Mesenchymal stem cell (in vitro differentiated cells and primary cell): ENCODE measurements at regions not wholly inside any gene's neighbourhood (a gene's known extent, or its start where the extent isn't known, plus 50 kb on each side); places are given as distances from the start of the nearest gene placed in this dataset.

Experiments used
- DNase-seq: peaks from one replicate; pipeline ENCODE4 v3.0.0-alpha.2; 2013
- H2AFZ ChIP-seq: one replicate; pipeline ENCODE4 v1.6.1; 2013; ENCODE audit warnings: low read depth, mild to moderate bottlenecking, control low read depth, inconsistent platforms, low read length, moderate library complexity
- H2AK5ac ChIP-seq: 2 replicates; pipeline ENCODE4 v1.6.1; 2013; ENCODE audit warnings: low read length, moderate library complexity, mild to moderate bottlenecking, inconsistent platforms; ENCODE audit not compliant: severe bottlenecking
- H2BK120ac ChIP-seq: one replicate; pipeline ENCODE4 v1.6.1; 2013; ENCODE audit warnings: low read depth, mild to moderate bottlenecking, inconsistent platforms, low read length, moderate library complexity
- H2BK12ac ChIP-seq, 2 experiments: one replicate each; pipeline ENCODE4 v1.6.1; 2013; ENCODE audit warnings: inconsistent platforms in 2 of 2, low read length in 2 of 2, mild to moderate bottlenecking in 2 of 2, moderate library complexity in 2 of 2, control low read depth in 1 of 2
- H2BK15ac ChIP-seq: one replicate; pipeline ENCODE4 v1.6.1; 2013; ENCODE audit warnings: mild to moderate bottlenecking, low read depth, inconsistent platforms; ENCODE audit not compliant: poor library complexity, severe bottlenecking
- H2BK5ac ChIP-seq: 2 replicates; pipeline ENCODE4 v1.6.1; 2013; ENCODE audit warnings: low read depth, mild to moderate bottlenecking, low read length, control low read depth, inconsistent platforms; ENCODE audit not compliant: poor library complexity, severe bottlenecking
- H3K14ac ChIP-seq, 2 experiments: one replicate each; pipeline ENCODE4 v1.6.1; 2013; ENCODE audit warnings: inconsistent platforms in 2 of 2, low read length in 2 of 2, control low read depth in 1 of 2, mild to moderate bottlenecking in 1 of 2, moderate library complexity in 1 of 2
- H3K18ac ChIP-seq, 2 experiments: one replicate each; pipeline ENCODE4 v1.6.1; 2013; ENCODE audit warnings: inconsistent platforms in 2 of 2, low read length in 2 of 2, control low read depth in 1 of 2, low read depth in 1 of 2, mild to moderate bottlenecking in 1 of 2
- H3K23ac ChIP-seq, 2 experiments: one replicate each; pipeline ENCODE4 v1.6.1; 2013; ENCODE audit warnings: inconsistent platforms in 2 of 2, low read length in 2 of 2, mild to moderate bottlenecking in 2 of 2, moderate library complexity in 2 of 2, control low read depth in 1 of 2
- H3K27ac ChIP-seq: 2 replicates; pipeline ENCODE4 v1.5.1; 2013; ENCODE audit warnings: mild to moderate bottlenecking, moderate library complexity, low read length, control low read depth, inconsistent platforms; ENCODE audit not compliant: poor library complexity, severe bottlenecking
- H3K27me3 ChIP-seq, 2 experiments: 2 replicates each; pipeline versions ENCODE4 v1.6.1 to v1.7.0; 2013; ENCODE audit warnings: low read length in 2 of 2, mild to moderate bottlenecking in 2 of 2, moderate library complexity in 2 of 2, control low read depth in 1 of 2, inconsistent platforms in 1 of 2; ENCODE audit not compliant: control insufficient read depth in 1 of 2, insufficient read depth in 1 of 2
- H3K36me3 ChIP-seq, 2 experiments: 2 replicates each; pipeline versions ENCODE4 v1.6.1 to v1.7.0; 2013; ENCODE audit warnings: low read length in 2 of 2, control low read depth in 1 of 2, inconsistent platforms in 1 of 2, low read depth in 1 of 2, mild to moderate bottlenecking in 1 of 2; ENCODE audit not compliant: insufficient read depth in 2 of 2, control insufficient read depth in 1 of 2
- H3K4ac ChIP-seq, 2 experiments: one replicate each; pipeline ENCODE4 v1.6.1; 2013; ENCODE audit warnings: inconsistent platforms in 2 of 2, low read length in 2 of 2, mild to moderate bottlenecking in 2 of 2, moderate library complexity in 2 of 2, control low read depth in 1 of 2, low read depth in 1 of 2
- H3K4me1 ChIP-seq: 2 replicates; pipeline ENCODE4 v1.6.1; 2013; ENCODE audit warnings: low read depth, low read length, control low read depth; ENCODE audit not compliant: control insufficient read depth, insufficient read depth
- H3K4me2 ChIP-seq: 2 replicates; pipeline ENCODE4 v1.6.1; 2013; ENCODE audit warnings: low read length, mild to moderate bottlenecking, inconsistent platforms; ENCODE audit not compliant: poor library complexity, severe bottlenecking
- H3K4me3 ChIP-seq, 2 experiments: 2 replicates each; pipeline versions ENCODE4 v1.5.1 to v1.7.0; 2013; ENCODE audit warnings: low read length in 2 of 2, mild to moderate bottlenecking in 2 of 2, control low read depth in 1 of 2, low read depth in 1 of 2; ENCODE audit not compliant: insufficient read depth in 1 of 2
- H3K79me1 ChIP-seq: replicated peaks from 2 replicates; pipeline ENCODE4 v1.6.1; 2013; ENCODE audit warnings: mild to moderate bottlenecking, control low read depth, low read length, inconsistent platforms; ENCODE audit not compliant: poor library complexity, severe bottlenecking
- H3K9ac ChIP-seq: 2 replicates; pipeline ENCODE4 v1.7.0; 2013; ENCODE audit warnings: mild to moderate bottlenecking, low read length, moderate library complexity
- H3K9me3 ChIP-seq: 2 replicates; pipeline ENCODE4 v1.7.0; 2013; ENCODE audit warnings: mild to moderate bottlenecking, low read length; ENCODE audit not compliant: control insufficient read depth
- H4K8ac ChIP-seq: one replicate; pipeline ENCODE4 v1.6.1; 2013; ENCODE audit warnings: inconsistent platforms, mild to moderate bottlenecking, low read length, moderate library complexity
- H4K91ac ChIP-seq: one replicate; pipeline ENCODE4 v1.6.1; 2013; ENCODE audit warnings: mild to moderate bottlenecking, low read length, inconsistent platforms
- WGBS: methylation state at CpG from one replicate; pipeline ENCODE4 v1.1.7; 2013; ENCODE audit warnings: mixed read lengths; 5-methylcytosine and 5-hydroxymethylcytosine counted together

DNA sequence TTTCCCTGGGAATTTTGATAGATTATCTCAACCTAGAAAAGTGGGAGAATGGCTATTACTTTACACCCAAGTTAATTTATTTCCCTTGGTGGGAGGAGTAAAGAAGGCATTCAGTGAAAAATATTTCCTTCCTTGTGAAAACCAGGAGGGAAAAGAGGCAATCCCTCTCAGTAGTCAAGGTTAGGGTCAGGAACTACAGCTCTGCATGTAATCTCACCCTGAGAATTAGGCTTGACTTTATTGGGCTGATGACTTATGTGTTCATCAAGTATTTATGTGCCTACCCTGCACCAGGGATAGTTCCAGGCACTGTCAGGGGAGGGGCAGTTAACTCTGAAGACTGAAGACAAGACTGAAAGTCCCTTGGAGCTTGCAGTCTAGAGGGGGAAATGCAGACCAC, 281.8 kb downstream of the DLEU7 start:
- no peak overlapping the region for H3K4me3 ChIP-seq
- H3K36me3 ChIP-seq, result no peaks in the 10 kb centered on the region
- no peak overlapping the region for H2BK120ac ChIP-seq
- no peak overlapping the region for H2AK5ac ChIP-seq
- no peak overlapping the region for H3K4me2 ChIP-seq
- no peak overlapping the region for H3K14ac ChIP-seq
- no peak overlapping the region for H3K18ac ChIP-seq
- no peak for DNase-seq
- H3K27ac ChIP-seq, result no peak overlapping the region
- H3K9me3 ChIP-seq, result peaks cover 7% of the 10 kb centered on the region
- H3K9ac ChIP-seq, result no peak overlapping the region
- no peak overlapping the region for H2BK5ac ChIP-seq
- no peak overlapping the region for H4K91ac ChIP-seq
- no peak overlapping the region for H3K4ac ChIP-seq
- peaks cover 0 to 6% of the 10 kb centered on the region in 2 experiments for H3K27me3 ChIP-seq
- H3K4me1 ChIP-seq, result no peaks in the 10 kb centered on the region
- no peak overlapping the region for H2AFZ ChIP-seq
- H4K8ac ChIP-seq, result no peak overlapping the region
- no peak overlapping the region for H2BK12ac ChIP-seq
- no peak overlapping the region for H3K23ac ChIP-seq
- H3K79me1 ChIP-seq, result no peaks in the 10 kb centered on the region
- no peak overlapping the region for H2BK15ac ChIP-seq

DNA sequence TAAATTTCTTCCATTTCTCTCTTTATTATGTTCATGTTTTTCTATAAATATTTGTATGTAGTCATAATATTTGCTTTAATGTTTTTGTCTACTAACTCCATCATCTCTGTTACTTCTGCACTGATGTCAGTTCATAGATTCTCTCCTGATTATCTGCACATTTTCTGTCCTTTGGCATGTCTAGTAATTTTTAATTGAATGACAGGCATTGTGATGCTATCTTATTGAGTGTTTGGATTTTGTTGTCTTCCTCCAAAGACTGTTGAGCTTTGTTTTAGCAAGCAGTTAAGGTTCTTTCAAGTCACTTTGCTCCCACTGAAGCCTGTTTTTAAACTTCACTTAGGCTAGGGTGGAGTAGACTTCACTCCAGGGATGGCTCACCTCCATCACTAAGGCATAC, 276.8 kb downstream of the DLEU7 start:
- no peak overlapping the region for H3K14ac ChIP-seq
- H2BK5ac ChIP-seq, result no peak overlapping the region
- H3K36me3 ChIP-seq, result no peaks in the 10 kb centered on the region
- DNase-seq, result no peak
- H2BK12ac ChIP-seq, result no peak overlapping the region
- no peak overlapping the region for H4K8ac ChIP-seq
- H3K18ac ChIP-seq, result no peak overlapping the region
- no peaks in the 10 kb centered on the region for H3K27me3 ChIP-seq
- H3K9me3 ChIP-seq, result peaks cover 14% of the 10 kb centered on the region
- H3K79me1 ChIP-seq, result no peaks in the 10 kb centered on the region
- no peaks in the 10 kb centered on the region for H3K4me1 ChIP-seq
- H2BK120ac ChIP-seq, result no peak overlapping the region
- no peak overlapping the region for H2AK5ac ChIP-seq
- H2BK15ac ChIP-seq, result no peak overlapping the region
- no peak overlapping the region for H2AFZ ChIP-seq
- no peak overlapping the region for H3K23ac ChIP-seq
- H3K4me3 ChIP-seq, result no peak overlapping the region
- no peak overlapping the region for H3K4ac ChIP-seq
- H3K27ac ChIP-seq, result no peak overlapping the region
- no peak overlapping the region for H3K4me2 ChIP-seq
- no peak overlapping the region for H4K91ac ChIP-seq
- no peak overlapping the region for H3K9ac ChIP-seq

DNA sequence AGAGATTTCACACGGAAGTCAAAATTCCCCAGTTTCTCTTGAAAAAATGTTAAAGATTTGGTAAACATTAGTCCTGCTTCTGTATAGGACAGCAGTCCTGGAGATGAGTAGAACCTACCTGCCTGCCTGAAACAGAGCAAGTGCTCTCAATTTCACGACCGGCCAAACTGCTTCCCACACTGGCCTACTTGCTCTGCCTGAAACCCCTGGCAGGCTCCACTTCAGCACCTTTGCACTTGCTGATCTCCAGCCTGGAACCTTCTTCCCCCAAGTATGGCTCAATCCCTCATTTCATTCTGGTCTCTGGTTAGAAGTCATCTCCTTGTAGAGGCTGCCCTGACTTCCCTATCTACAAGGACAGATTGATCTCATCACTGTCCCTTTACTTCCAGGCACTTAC, 271.4 kb downstream of the DLEU7 start:
- H2BK12ac ChIP-seq, result no peak overlapping the region
- H3K23ac ChIP-seq, result no peak overlapping the region
- H4K8ac ChIP-seq, result no peak overlapping the region
- H2BK15ac ChIP-seq, result no peak overlapping the region
- no peak overlapping the region for H2AFZ ChIP-seq
- no peak overlapping the region for H2AK5ac ChIP-seq
- H3K27ac ChIP-seq, result no peak overlapping the region
- H2BK120ac ChIP-seq, result no peak overlapping the region
- H3K27me3 ChIP-seq, result no peaks in the 10 kb centered on the region
- no peak overlapping the region for H4K91ac ChIP-seq
- H3K4ac ChIP-seq, result no peak overlapping the region
- H3K9me3 ChIP-seq, result peaks cover 3% of the 10 kb centered on the region
- 88% methylated on average over 3 of the region's 3 CpGs for WGBS
- no peaks in the 10 kb centered on the region for H3K4me1 ChIP-seq
- no peaks in the 10 kb centered on the region for H3K79me1 ChIP-seq
- no peak overlapping the region for H3K18ac ChIP-seq
- no peak overlapping the region for H3K14ac ChIP-seq
- H3K36me3 ChIP-seq, result no peaks in the 10 kb centered on the region
- no peak overlapping the region for H3K4me3 ChIP-seq
- H3K4me2 ChIP-seq, result no peak overlapping the region
- H2BK5ac ChIP-seq, result no peak overlapping the region
- no peak overlapping the region for H3K9ac ChIP-seq
- no peak for DNase-seq

DNA sequence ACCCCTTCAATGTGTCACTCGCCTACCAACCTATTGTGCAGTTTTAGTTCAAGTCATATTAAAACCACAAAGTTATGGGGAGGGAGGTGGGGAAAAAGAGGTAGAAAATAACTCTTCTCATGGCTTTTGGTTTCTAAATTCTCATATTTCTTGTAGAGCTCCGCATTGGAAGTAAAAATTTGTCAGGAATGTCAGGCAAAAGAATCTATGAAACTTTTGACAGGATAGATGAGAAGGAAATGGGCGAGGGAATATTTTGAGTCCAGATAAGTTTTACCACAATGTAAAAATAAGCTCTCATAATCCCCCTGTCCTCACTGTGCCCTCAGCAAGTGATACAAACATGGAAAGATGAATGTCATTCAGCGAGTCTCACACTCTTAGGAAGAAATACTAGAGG, 270.4 kb downstream of the DLEU7 start:
- no peak overlapping the region for H3K4me3 ChIP-seq
- H3K14ac ChIP-seq, result no peak overlapping the region
- no peak overlapping the region for H2BK15ac ChIP-seq
- H3K4me2 ChIP-seq, result no peak overlapping the region
- no peak for DNase-seq
- H3K9ac ChIP-seq, result no peak overlapping the region
- no peak overlapping the region for H2AK5ac ChIP-seq
- H3K4me1 ChIP-seq, result no peaks in the 10 kb centered on the region
- no peaks in the 10 kb centered on the region for H3K36me3 ChIP-seq
- H3K23ac ChIP-seq, result no peak overlapping the region
- no peak overlapping the region for H2BK12ac ChIP-seq
- H2AFZ ChIP-seq, result no peak overlapping the region
- H4K91ac ChIP-seq, result no peak overlapping the region
- H3K9me3 ChIP-seq, result no peaks in the 10 kb centered on the region
- H3K27ac ChIP-seq, result no peak overlapping the region
- H3K18ac ChIP-seq, result no peak overlapping the region
- H4K8ac ChIP-seq, result no peak overlapping the region
- no peak overlapping the region for H2BK5ac ChIP-seq
- H3K4ac ChIP-seq, result no peak overlapping the region
- 93% methylated on average over 2 of the region's 4 CpGs for whole genome bisulfite sequencing
- no peaks in the 10 kb centered on the region for H3K27me3 ChIP-seq
- no peaks in the 10 kb centered on the region for H3K79me1 ChIP-seq
- no peak overlapping the region for H2BK120ac ChIP-seq
